Adrenal gland (tissue), 9 donors: ENCODE measurements at regions not wholly inside any gene's neighbourhood (a gene's known extent, or its start where the extent isn't known, plus 50 kb on each side); places are given as distances from the start of the nearest gene placed in this dataset.
"Not testable (repeated sequence)": the region's sequence is repeated elsewhere in the genome, so short reads cannot be mapped to it uniquely, and the experiment has no call there.

Source experiments
- DNase-seq, 7 donors: peaks; one replicate each; pipeline ENCODE4 v3.0.0-alpha.2; 2019 to 2020
- H3K27ac ChIP-seq, 5 donors: fragments of 200-600 bp; sonication (generic) in 4 of 5; 1 replicate in 3 of 5; 2 replicates in 2 of 5; pipeline versions ENCODE4 v1.5.1 to v1.8.0; 2016 to 2020; ENCODE audit warnings: mild to moderate bottlenecking in 1 of 5
- H3K27me3 ChIP-seq: fragments of 200-600 bp; 2 replicates; pipeline ENCODE4 v1.8.0; 2021
- H3K36me3 ChIP-seq, 2 donors: fragments of 200-600 bp; replicated peaks in 1 of 2; 1 replicate in 1 of 2; 2 replicates in 1 of 2; pipeline versions ENCODE4 v1.5.1 to v1.8.0; 2018 to 2022
- H3K4me1 ChIP-seq, 2 donors: fragments of 200-600 bp; replicated peaks in 1 of 2; 1 replicate in 1 of 2; 2 replicates in 1 of 2; pipeline versions ENCODE4 v1.5.1 to v1.8.0; 2018 to 2021
- H3K4me3 ChIP-seq, 4 donors: fragments of 200-600 bp; sonication (generic) in 3 of 4; one replicate each; pipeline ENCODE4 v1.5.1; 2016 to 2018
- H3K9me3 ChIP-seq, 3 donors: fragments of 200-600 bp; sonication (generic) in 1 of 3; replicated peaks in 1 of 3; 1 replicate in 2 of 3; 2 replicates in 1 of 3; pipeline versions ENCODE4 v1.5.1 to v1.8.0; 2016 to 2021
- POLR2A ChIP-seq, 2 donors: fragments of 450-650 bp; IDR thresholded peaks; one replicate each; pipeline ENCODE4 v1.6.1; 2017; ENCODE audit warnings: antibody characterized with exemption in 2 of 2, mild to moderate bottlenecking in 2 of 2, moderate library complexity in 1 of 2
- WGBS, 4 donors: extraction: QIAGEN DNeasy Blood & Tissue Kit in 2 of 4; methylation state at CpG; one replicate each; pipeline versions ENCODE4 v1.1.5 to v1.1.7; 2013 to 2017; 5-methylcytosine and 5-hydroxymethylcytosine counted together
- intact Hi-C, 2 donors: fragments of 100-400 bp; cut with DNase I; formaldehyde crosslinking; loops; one replicate each; pipeline versions ENCODE4 v1.14.1 to v1.15.0; 2022 to 2023
- TF ChIP-seq, protein P1 (sequence below), 6 experiments: fragments of 450-650 bp in 4 of 6; fragments of 200-600 bp in 2 of 6; sonication (generic) in 1 of 6; IDR thresholded peaks; 1 replicate in 5 of 6; 2 replicates in 1 of 6; pipeline versions ENCODE4 v1.5.1 to v1.8.0; 2016 to 2021; ENCODE audit warnings: antibody characterized with exemption in 6 of 6, mild to moderate bottlenecking in 2 of 6, moderate library complexity in 1 of 6
- donor health status: healthy with polysubstance abuse.
- donor health status: Bipolar disorder and iron deficiency.
- donor health status: DM: yes; HTN: yes; CAD: no.
- donor health status: DM: no; HTN: no; CAD: no.
- donor health status: DM: no; HTN: no; CAD: no.

DNA sequence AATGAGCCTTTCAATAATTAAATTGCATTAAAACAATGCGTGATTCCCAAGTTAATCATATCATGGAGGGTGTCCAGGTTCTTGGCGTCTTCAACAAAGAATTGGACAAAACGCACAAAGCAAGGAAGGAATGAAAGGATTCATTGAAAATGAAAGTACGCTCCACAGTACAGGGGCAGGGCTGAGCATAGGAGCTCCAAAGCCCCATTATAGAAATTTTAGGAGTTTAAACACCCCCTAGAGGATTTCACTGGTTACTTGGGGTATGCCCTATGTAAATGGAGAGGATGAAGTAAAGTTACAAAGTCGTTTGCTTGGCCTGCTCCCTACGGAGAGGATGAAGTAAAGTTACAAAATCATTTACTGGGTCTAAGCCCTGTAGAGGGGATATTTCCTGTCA is 1910.4 kb downstream of the C4orf33 start:
- Histone ChIP-seq H3K27ac (no peak overlapping the region), H3K27me3 (no peaks in the 10 kb centered on the region), H3K36me3 (no peaks in the 10 kb centered on the region), H3K9me3 (no peaks in the 10 kb centered on the region), H3K4me1 (no peaks in the 10 kb centered on the region), H3K4me3 (no peak overlapping the region)
- intact Hi-C loops = no loop called here
- TF ChIP-seq, protein P1, sequence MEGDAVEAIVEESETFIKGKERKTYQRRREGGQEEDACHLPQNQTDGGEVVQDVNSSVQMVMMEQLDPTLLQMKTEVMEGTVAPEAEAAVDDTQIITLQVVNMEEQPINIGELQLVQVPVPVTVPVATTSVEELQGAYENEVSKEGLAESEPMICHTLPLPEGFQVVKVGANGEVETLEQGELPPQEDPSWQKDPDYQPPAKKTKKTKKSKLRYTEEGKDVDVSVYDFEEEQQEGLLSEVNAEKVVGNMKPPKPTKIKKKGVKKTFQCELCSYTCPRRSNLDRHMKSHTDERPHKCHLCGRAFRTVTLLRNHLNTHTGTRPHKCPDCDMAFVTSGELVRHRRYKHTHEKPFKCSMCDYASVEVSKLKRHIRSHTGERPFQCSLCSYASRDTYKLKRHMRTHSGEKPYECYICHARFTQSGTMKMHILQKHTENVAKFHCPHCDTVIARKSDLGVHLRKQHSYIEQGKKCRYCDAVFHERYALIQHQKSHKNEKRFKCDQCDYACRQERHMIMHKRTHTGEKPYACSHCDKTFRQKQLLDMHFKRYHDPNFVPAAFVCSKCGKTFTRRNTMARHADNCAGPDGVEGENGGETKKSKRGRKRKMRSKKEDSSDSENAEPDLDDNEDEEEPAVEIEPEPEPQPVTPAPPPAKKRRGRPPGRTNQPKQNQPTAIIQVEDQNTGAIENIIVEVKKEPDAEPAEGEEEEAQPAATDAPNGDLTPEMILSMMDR (IDR thresholded peaks at IDR 0.05) = no peak
- no peak for TF ChIP-seq POLR2A (IDR thresholded peaks at IDR 0.05)
- DNase-seq = no peak
- 76 to 83% (median 81%) methylated on average over 6 of the region's 6 CpGs for WGBS, 4 donors

DNA sequence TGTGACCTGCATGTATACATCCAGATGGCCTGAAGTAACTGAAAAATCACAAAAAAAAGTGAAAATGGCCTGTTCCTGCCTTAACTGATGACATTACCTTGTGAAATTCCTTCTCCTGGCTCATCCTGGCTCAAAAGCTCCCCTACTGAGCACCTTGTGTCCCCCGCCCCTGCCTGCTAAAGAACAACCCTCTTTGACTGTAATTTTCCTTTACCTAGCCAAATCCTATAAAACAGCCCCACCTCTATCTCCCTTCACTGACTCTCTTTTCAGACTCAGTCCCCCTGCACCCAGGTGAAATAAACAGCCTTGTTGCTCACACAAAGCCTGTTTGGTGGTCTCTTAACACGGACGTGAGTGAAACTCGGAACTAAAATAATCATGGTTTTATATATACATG is 1916.0 kb downstream of the C4orf33 start:
- H3K4me1 ChIP-seq, H3K27me3 ChIP-seq, H3K9me3 ChIP-seq, H3K27ac ChIP-seq, DNase-seq, intact Hi-C loops, H3K36me3 ChIP-seq, H3K4me3 ChIP-seq: not testable (repeated sequence)
- WGBS, 4 donors = 81 to 90% (median 85%) methylated on average over 4 of the region's 4 CpGs

- WGBS, 4 donors = 42 to 62% (median 58%) methylated on average over 1 of the region's 1 CpG
- TF ChIP-seq, protein P1 (IDR thresholded peaks at IDR 0.05) = no peak
- TF ChIP-seq POLR2A (IDR thresholded peaks at IDR 0.05) = no peak
- Histone ChIP-seq H3K36me3 (no peaks in the 10 kb centered on the region), H3K9me3 (no peaks in the 10 kb centered on the region), H3K27me3 (no peaks in the 10 kb centered on the region), H3K4me1 (no peaks in the 10 kb centered on the region), H3K27ac (no peak overlapping the region), H3K4me3 (no peak overlapping the region)
- intact Hi-C loops = no loop called here
- DNase-seq = no peak
Measured at GRCh38 chr4:131013226-131013625, 1917.3 kb downstream of the C4orf33 start.

DNA sequence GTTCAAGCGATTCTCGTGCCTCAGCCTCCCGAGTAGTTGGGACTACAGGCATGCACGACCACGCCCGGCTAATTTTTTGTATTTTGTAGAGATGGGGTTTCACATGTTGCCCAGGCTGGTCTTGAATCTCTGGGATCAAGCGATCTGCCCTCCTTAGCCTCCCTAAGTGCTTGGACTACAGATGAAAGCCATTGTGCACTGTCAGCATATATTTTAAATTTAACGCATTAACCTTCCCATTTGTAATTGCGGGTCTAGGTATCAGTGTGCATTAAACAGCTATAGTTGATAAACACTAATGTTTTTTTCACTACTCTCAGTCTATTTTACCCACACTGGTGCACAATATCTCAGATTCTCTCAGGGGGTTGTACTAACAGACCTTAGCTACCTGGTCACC is 1930.8 kb downstream of the C4orf33 start:
- WGBS, 4 donors = 92 to 94% (median 93%) methylated on average over 9 of the region's 9 CpGs
- TF ChIP-seq POLR2A (IDR thresholded peaks at IDR 0.05) = no peak
- TF ChIP-seq, protein P1 (IDR thresholded peaks at IDR 0.05) = no peak
- H3K36me3 ChIP-seq = no peaks in the 10 kb centered on the region
- no peaks in the 10 kb centered on the region for H3K4me1 ChIP-seq
- no peak overlapping the region for H3K27ac ChIP-seq
- no peak for DNase-seq
- H3K27me3 ChIP-seq = no peaks in the 10 kb centered on the region
- no peaks in the 10 kb centered on the region for H3K9me3 ChIP-seq
- intact Hi-C loops = no loop called here
- H3K4me3 ChIP-seq = no peak overlapping the region

DNA sequence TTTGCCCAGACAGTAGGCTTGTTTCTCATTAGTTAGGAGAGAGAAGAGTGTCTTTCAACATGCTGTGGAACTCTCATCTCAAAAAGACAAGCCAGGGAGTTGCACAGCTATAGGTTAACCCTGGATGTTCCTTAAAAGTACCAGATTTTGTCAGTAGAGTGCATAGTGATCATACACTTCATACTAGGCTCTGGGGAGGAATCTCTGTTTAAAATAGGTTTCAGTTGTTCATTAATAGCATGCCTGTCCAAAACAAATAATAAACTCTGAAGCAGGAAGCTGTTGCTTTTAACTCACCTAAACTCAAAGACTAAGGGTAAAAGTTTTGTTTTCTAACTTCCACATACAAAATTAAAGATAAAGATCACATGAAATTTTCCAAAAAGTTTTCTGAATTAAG is 1948.4 kb downstream of the C4orf33 start:
- Histone ChIP-seq H3K4me1 (no peaks in the 10 kb centered on the region), H3K27me3 (no peaks in the 10 kb centered on the region), H3K36me3 (no peaks in the 10 kb centered on the region), H3K9me3 (no peaks in the 10 kb centered on the region), H3K27ac (no peak overlapping the region), H3K4me3 (no peak overlapping the region)
- intact Hi-C loops = no loop called here
- no peak for DNase-seq
- TF ChIP-seq POLR2A (IDR thresholded peaks at IDR 0.05) = no peak
- TF ChIP-seq, protein P1 (IDR thresholded peaks at IDR 0.05) = no peak
